Uterus (tissue), 2 donors: ENCODE measurements at regions not wholly inside any gene's neighbourhood (a gene's known extent, or its start where the extent isn't known, plus 50 kb on each side); places are given as distances from the start of the nearest gene placed in this dataset.

Experiments used
- CTCF ChIP-seq, 4 experiments: fragments of 200-600 bp in 2 of 4; fragments of 450-650 bp in 2 of 4; sonication (generic) in 2 of 4; IDR thresholded peaks; one replicate each; pipeline ENCODE4 v1.5.1; 2016 to 2019; ENCODE audit warnings: antibody characterized with exemption in 4 of 4, mild to moderate bottlenecking in 2 of 4, moderate library complexity in 1 of 4
- POLR2A ChIP-seq, 2 donors: fragments of 450-650 bp; IDR thresholded peaks; one replicate each; pipeline ENCODE4 v1.6.1; 2016; ENCODE audit warnings: antibody characterized with exemption in 2 of 2, mild to moderate bottlenecking in 1 of 2, moderate library complexity in 1 of 2

GRCh38 chr13:62906896-62907295 lies 1491.2 kb upstream of the PCDH20 start:
- no peak for TF ChIP-seq CTCF (IDR thresholded peaks at IDR 0.05)
- TF ChIP-seq POLR2A (IDR thresholded peaks at IDR 0.05): no peak
